ENCODE measurements at regions not wholly inside any gene's neighbourhood (a gene's known extent, or its start where the extent isn't known, plus 50 kb on each side); places are given as distances from the start of the nearest gene placed in this dataset.
"Not testable (repeated sequence)": the region's sequence is repeated elsewhere in the genome, so short reads cannot be mapped to it uniquely, and the experiment has no call there.

DNA sequence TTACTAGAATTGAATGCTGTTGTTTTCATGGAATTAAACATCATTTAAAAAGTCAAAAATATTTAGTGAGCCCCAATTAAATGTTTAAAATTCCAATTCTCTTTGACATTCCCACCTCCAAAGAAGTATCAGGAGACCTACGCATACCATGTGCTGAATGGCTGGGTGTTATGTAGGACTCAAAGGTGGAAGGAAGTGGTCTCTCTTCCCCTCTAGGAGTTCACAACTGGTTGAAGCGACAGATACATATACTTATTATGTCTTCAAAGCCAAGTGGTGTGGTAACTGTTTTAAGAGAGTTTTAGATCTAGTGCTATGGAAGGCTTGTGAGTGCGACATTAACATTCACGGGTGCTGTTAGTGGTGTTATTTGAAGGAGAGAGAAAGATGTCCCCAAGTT lies 464.0 kb downstream of the ATP23 start:
- DNase-seq (ENCODE audit: low read depth in 4 of 4, low spot score in 3 of 4) = no peak

DNA sequence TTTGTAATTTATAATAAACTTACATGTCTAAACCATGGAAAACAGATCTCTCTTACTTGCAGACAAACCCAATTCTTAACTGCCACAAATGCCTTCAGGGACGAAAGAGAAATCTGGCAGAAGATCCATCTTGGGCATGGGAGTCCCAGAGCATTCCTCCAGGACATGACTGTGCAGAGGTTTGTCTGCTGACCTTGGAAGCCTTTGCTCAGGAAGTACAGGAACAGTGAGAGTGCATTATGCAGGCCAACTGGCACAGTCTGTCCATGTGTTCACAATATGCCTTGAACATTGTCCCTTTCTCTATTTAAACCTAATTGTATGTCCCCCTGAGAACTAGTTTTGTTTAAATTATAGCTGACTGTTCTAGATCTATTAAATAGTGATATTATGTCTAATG lies 467.1 kb downstream of the ATP23 start:
- no peak for DNase-seq (ENCODE audit: low read depth in 4 of 4, low spot score in 3 of 4)

DNA sequence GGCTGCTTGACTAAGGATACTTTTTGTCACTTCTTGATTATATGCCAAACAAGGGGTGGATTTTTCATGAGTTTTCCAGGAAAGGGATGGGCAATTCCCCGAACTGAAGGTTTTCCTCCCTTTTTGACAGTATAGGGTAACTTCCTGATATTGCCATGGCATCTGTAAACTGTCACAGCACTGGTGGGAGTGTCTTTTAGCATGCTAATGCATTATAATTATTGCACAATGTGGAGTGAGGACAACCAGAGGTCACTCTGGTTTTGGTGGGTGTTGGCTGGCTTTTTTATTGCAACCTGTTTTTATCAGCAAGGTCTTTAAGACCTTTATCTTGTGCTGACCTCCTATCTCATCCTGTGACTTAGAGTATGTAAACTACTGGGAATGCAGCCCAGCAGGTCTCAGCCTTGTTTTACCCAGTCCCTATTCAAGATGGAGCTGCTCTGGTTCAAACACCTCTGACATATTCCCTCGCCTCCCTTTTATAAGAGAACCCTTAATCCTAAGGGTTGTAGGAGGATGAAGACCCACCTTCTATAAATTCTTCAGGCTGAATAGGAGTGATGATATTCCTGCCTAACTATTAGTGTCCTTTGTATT lies 471.2 kb downstream of the ATP23 start:
- DNase-seq (ENCODE audit: low read depth in 4 of 4, low spot score in 3 of 4) = no peak

DNA sequence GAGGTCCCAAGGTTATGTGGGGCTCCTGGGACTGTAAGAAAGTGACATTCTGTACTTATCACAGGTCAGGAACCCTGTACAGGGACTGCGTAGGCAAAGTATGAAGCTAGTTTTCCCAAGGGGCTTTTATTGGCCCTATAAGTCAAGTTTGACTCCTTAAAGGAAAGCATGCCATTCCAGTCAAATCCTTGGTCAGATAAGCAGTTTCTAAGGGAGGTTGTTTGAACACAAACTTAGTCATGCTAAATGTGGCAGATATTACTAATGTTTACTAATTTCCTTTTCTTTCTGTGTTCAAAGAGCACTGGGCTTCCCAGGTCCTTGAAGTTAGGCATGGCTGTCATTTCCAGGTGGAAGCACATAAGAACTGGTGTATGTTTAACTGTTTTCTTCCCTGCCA lies 472.4 kb downstream of the ATP23 start:
- DNase-seq (ENCODE audit: low read depth in 4 of 4, low spot score in 3 of 4) = no peak

DNA sequence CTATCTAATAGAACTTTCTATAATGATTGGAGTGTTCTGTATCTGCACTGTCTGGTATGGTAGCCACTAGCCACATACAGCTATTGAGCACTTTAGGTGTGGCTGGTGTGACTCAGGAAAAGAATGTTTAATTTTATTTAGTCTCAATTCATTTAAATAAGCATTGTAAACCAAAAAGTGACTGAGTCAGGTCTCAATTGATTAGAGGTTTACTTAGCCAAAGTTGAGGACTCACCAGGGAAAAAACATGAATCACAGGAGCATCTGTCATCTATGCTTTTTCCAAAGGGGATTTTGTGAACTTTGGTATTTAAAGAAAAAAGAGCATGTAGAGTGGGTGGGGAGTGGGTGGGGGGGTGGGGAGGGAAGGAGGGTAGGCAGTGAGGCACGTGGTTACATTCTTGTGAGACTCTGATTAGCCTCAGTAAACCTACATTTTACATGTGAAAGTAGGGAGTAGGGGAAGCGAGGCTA lies 473.1 kb downstream of the ATP23 start:
- no peak for DNase-seq (ENCODE audit: low read depth in 4 of 4, low spot score in 3 of 4)

DNA sequence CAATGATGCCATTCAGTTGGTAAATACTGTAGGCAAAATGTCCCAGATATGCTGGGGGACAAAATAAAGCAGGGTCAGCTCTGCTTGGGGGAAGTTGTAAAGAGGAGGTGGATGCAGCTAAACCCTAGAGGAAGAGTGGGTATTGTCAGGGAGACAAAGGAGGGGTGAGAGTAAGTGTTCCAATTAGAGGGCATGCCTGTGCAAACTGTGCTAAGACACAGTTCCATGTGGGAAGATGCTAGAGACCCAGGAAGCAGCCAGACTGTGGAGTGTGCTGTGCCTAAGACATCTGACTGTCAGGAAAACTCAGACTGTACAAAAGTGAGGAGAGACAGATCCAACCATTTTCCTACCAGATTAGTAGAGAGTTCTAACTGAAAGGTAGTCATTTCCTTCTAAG lies 474.3 kb downstream of the ATP23 start:
- no peak for DNase-seq (ENCODE audit: low read depth in 4 of 4, low spot score in 3 of 4)

DNA sequence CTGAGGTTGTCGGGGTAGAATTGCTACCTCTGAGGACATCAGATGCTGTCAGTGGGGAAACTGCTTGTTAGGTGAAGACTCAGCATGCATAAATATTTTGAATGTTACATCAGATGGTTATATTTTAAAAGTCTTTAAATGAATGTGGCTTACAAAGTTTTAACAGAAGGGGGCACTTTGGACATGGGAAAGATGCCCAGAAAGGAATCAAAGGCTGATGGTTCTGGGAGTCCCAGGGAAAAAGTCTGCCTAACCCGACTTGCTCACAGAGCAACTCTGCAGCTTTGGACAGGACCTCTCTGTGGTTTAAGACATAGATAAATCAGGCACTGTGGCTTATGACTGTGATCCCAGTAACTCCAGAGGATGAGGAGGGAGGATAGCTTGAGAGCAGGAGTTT lies 474.9 kb downstream of the ATP23 start:
- DNase-seq (ENCODE audit: low read depth in 4 of 4, low spot score in 3 of 4) = no peak

DNA sequence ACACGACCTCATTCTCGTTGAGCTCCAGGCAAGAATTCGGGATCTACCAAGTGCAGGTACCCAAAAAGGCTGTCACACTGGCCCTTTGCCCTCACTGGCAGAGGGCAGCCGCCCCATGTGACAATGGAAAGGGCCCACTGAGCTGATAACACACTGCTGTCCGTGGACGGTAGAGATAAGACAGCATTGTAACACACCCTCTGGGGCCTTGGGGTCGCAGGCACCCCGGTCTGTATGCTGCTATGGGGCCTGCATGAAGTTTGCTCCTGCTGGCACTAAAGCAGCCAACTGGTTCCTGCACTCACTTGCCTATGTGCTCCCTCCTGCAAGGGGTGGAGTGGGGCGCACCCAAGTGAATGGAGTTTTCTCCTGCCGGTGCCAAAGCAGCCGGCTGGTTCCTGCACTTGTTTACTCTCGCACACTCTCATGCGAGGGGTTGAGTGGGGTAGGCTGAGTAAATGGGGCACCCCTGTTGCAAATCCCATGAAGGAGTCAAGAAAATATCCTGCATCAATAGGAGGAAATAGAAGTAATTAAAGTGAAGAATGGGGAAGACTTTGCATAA lies 477.9 kb downstream of the ATP23 start:
- DNase-seq (ENCODE audit: low read depth in 4 of 4, low spot score in 3 of 4) = no peak

DNA sequence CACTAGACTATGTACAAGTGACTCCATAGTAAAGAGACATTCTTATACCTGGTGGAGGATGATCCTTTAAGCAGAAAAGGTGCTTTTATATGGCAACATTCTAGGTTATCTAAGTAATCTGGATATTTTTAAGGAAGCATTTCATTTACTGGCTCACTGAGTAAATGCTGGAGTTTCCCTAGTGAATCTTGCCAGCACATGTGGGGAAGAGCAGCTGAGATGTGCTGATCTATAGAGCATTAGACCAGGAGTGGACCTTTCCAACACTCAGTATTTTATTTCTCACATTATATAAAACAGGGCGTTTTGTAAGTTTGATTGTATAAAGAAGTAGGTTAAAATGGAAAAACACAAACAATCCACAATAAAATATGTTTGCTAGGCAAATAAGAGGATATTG lies 478.5 kb downstream of the ATP23 start:
- DNase-seq (ENCODE audit: low read depth in 4 of 4, low spot score in 3 of 4) = no peak

DNA sequence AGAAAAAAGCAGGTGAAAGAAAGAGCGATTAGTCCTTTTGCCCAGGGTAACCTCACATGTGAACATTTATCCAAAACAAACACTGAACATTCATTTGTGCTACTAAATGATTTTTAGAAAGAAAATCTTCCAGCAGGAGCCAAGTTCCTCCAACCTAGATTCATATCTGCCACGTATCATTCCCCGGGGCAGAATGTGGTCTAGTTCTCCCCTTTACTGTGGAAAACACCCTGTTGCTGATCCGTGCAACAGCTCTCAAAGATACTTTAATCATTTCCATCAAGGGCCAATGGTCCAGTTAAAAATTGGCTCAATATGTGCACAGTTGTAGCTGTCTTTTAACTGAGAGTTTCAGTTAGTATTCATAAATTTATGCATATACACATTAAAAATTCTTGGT lies 479.1 kb downstream of the ATP23 start:
- no peak for DNase-seq (ENCODE audit: low read depth in 4 of 4, low spot score in 3 of 4)

DNA sequence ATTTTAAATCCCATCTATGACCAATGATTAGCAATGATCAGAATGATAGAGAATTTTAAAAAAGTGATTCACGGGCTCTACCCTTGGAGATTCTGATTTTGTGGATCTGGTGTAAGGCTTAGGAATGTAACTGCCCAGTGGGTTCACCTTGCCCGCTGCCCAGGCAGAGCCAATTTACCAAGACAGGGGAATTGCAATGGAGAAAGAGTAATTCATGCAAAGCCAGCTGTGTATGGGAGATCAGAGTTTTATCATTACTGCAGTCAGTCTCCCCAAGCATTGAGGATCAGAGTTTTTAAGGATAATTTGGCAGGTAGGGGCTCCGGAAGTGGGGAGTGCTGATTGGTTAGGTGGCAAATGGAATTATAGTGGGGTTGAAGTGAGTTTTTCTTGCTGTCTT lies 480.6 kb downstream of the ATP23 start:
- DNase-seq (ENCODE audit: low read depth in 4 of 4, low spot score in 3 of 4) = no peak

DNA sequence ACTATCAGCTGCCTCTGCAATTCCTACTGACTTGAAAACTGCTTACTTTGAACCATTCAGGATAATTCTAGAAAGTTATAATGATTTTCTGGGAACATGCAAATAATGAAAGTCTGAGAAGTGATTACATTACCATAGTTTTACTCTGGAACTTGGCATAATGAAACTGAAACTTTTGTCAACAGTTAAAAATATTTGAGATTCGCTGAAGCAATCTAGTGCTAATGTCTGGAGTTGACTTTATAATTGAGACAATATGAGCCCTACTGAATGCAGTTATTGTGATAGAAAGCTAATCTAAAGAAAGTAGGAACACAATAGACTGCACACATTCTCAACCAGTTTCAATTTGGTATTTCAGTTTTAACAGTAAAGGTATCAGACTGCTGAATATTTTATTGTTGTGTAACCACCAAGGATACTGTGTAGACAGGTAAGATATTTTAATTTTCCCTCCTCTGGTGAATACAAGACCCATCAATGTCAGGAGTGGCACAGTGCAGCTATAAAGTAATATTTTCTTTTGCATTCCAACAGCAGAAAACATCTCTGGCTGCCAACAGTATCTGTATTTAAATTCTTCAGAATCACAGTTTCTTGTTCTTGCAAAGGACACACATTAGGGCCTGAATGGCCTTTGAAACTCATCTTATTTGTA lies 483.5 kb downstream of the ATP23 start:
- no peak for DNase-seq (ENCODE audit: low read depth in 4 of 4, low spot score in 3 of 4)

DNA sequence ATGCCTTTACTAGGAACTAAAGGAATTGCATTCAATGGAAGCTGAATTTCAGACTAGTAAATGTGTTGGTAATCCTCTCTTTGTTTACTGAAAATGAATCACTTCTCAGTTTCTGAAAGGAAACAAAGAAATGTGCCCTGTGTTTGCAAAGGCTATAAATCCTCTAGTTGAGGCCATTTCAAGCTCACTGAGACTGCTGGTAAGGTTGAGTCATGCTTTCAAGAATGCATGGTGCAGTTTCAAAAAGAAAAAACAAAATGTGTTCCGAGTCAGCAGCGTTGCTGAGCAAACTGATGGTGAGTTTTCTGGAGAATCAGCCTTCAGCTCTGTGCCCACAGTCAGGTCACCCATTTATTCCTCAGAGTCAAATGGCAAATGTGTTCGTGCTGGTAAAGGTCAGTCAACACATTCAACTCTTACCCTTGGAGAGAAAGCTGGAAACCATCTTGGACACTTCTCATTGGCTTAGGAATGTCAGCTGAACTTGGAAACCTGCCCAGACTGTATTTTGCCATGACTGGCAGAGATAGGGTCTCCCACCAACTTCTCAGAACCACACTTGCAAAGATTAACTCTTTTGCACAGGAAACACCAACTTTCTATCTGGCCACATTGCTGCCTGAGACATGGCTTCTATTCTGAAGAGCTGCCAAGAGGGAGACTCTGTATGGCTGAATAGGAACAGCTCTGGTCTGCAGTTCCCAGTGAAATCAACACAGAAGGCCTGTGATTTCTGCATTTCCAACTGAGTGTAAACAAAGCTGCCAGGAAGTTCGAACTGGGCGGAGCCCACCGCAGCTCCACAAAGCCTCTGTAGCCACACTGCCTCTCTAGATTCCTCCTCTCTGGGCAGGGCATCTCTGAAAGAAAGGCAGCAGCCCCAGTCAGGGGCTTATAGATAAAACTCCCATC lies 484.4 kb downstream of the ATP23 start:
- no peak for DNase-seq (ENCODE audit: low read depth in 4 of 4, low spot score in 3 of 4)

DNA sequence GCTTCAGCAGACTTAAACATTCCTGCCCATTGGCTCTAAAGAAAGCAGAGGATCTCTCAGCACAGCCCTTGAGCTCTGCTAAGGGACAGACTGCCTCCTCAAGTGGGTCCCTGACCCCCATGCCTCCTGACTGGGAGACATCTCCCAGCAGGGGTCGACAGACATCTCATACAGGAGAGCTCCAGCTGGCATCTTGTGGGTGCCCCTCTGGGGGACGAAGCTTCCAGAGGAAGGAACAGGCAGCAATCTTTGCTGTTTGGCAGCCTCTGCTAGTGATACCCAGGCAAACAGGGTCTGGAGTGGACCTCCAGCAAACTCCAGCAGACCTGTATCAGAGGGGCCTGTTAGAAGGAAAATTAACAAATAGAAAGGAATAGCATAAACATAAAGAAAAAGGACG lies 485.1 kb downstream of the ATP23 start:
- not testable (repeated sequence) for DNase-seq (ENCODE audit: low read depth in 4 of 4, low spot score in 3 of 4)

DNA sequence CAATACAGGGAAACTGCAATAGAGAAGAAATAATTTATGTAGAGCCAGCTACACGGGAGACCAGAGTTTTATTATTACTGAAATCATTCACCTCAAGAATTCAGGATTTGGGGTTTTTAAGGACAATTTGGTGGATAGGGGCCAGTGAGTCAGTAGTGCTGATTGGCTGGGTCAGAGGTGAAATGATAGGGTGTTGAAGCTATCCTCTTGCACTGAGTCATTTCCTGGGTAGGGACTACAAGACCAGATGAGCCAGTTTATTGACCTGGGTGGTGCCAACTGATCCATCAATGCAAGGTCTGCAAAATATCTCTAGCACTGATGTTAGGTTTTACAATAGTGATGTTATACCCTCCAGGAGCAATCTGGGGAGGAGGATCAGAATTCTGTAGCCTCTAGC lies 486.3 kb downstream of the LRIG3 start:
- DNase-seq (ENCODE audit: low read depth in 4 of 4, low spot score in 3 of 4) = no peak

DNA sequence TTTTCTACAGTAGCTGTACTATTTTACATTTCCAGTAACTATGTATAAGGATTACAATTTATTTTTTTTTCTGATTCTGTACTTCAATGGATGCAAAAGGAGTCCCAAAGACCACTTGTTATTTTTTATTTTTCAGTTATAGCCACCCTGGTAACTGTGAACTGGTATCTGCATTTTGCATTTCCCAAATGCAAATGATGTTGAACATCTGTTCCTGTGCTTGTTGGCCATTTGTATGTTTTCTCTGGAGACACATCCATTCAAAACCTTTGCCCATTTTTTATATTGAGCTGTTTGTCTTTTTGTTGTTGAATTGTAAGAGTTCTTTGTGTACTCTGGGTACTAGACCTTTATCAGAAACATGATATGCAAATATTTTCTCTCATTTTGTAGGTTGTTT lies 485.6 kb downstream of the LRIG3 start:
- no peak for DNase-seq (ENCODE audit: low read depth in 4 of 4, low spot score in 3 of 4)

DNA sequence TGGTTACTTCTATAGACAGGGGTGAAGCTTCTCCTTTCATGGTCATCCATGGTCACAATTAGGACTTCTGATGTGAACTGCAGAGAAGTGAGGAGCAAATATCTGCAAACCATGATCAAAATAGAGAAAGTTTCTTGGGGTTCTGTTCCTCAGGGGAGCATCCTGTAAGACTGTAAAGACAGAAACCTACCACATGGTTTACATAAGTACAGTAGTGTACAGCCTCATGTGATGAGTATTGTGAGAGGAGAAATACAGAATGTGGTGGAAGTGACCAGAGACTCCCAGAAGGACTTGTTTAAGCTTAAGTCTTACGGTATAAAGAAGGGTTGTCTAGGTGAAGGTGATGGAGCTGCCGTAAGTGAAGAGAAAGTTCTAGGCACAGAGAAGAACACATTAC lies 484.7 kb downstream of the LRIG3 start:
- DNase-seq (ENCODE audit: low read depth in 4 of 4, low spot score in 3 of 4) = no peak

DNA sequence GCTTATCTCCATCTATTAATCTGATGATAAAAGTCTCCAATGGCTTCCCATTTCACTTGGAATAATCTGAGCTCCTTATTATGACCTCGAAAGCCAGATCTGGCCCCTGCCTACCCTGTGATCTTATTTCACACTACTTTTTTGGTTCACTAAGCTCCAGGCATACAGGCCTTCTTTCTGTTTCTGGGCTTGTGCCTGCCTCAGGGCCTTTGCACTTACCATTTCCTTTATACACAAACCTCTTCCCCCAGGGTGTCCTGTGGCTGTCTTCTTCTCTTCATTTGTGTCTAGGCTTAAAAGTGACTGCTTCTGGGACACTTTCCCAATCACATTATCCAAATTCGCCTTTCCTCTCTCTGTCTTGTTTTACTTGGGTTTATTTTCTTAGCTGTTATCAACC lies 478.8 kb downstream of the LRIG3 start:
- DNase-seq (ENCODE audit: low read depth in 4 of 4, low spot score in 3 of 4) = no peak

DNA sequence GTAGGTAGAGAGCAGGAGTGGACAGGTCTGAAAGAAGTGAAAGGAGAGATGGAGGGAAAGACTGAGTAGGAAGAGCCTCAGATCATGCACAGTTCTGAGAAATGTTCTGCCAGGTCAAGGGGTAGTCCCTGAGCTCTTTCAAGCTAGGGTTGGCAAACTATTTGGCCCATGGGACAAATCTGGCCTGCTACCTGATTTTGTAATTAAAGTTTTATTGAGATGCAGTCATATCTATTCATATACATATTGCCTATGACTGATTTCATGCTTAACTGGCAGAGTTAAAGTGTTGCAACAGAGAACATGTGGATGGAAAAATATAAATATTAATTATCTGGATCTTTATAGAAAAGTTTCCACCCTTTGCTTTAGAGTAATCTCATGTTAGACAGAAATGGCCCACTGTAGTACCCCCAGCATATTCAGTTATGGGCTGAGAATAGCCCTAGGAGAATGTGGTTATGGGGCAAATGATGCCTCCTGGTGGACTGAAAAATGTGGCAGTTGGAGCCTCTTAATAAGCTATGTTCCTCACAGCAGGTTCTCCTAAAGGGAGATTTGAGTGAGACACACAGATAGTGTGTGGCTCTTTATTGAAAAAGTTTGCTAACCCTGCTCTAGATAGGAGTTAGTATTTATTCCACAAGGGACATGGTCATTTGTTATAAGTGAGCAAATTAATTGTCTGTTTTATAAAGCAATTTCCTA lies 476.9 kb downstream of the LRIG3 start:
- no peak for DNase-seq (ENCODE audit: low read depth in 4 of 4, low spot score in 3 of 4)

DNA sequence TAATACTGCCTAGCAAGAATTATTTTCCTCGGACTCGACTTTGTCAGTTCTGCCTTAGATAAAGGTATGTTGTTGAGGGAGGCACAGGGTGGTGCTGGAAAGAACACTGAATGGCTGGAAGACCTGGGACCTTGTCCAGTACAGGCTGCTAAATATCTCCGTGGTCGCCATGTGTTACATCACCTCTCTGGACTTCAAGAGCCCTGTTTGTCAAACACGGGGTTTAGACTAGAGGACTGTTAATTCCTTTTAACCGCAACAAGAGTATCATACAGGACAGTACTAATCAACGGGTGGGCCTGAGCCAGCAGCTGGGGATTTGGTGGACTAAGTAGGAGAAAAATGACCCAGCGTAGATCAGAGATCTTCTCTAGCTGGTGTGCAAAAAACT lies 476.3 kb downstream of the LRIG3 start:
- no peak for DNase-seq (ENCODE audit: low read depth in 4 of 4, low spot score in 3 of 4)
